GM12892 (cell line): ENCODE measurements at regions not wholly inside any gene's neighbourhood (a gene's known extent, or its start where the extent isn't known, plus 50 kb on each side); places are given as distances from the start of the nearest gene placed in this dataset.

Experiments
- POLR2A ChIP-seq: IDR thresholded peaks from 2 replicates; pipeline ENCODE4 v1.6.1; 2011; ENCODE audit warnings: low read depth, low read length, control low read depth
- TAF1 ChIP-seq: IDR thresholded peaks from 2 replicates; pipeline ENCODE4 v1.6.1; 2011; ENCODE audit warnings: low read depth, mild to moderate bottlenecking, control low read depth, low read length, borderline replicate concordance

GRCh38 chr7:136698977-136699376 is 169.5 kb upstream of the CHRM2 start:
- TF ChIP-seq POLR2A = no peak
- no peak for TF ChIP-seq TAF1
